ENCODE measurements at regions not wholly inside any gene's neighbourhood (a gene's known extent, or its start where the extent isn't known, plus 50 kb on each side); places are given as distances from the start of the nearest gene placed in this dataset.

GRCh38 chr5:158463188-158463587 lies 604.2 kb upstream of the CLINT1 start:
- TF ChIP-seq CTCF (IDR thresholded peaks at IDR 0.05) (no peak), EP300 (IDR thresholded peaks at IDR 0.05) (no peak), POLR2A (IDR thresholded peaks at IDR 0.05) (no peak)
